HepG2 (cell line): ENCODE measurements at regions not wholly inside any gene's neighbourhood (a gene's known extent, or its start where the extent isn't known, plus 50 kb on each side); places are given as distances from the start of the nearest gene placed in this dataset.

Experiments used
- ATAC-seq: fragments of 200-7000 bp; cut with Tn5 transposase; 3 replicates; pipeline ENCODE4 v1.9.1; 2020; ENCODE audit warnings: mild to moderate bottlenecking, moderate library complexity
- BruUV-seq: library from RNA; stranded (reverse); fragments of 400-500 nt; replicated peaks from 2 replicates; lab custom pipeline; 2021; lab: Mats Ljungman, UMichigan
- CTCF ChIA-PET: fragments of 300-600 bp; formaldehyde crosslinking; extraction: SDS; loops from one replicate; lab custom pipeline; 2021; ENCODE audit warnings: low total read pairs, inconsistent platforms, low intra/inter-chr PET ratio; lab: Yijun Ruan, JAX
- POLR2A ChIA-PET: fragments of 350-600 bp; sonication (Branson Sonifier 250); formaldehyde crosslinking; loops from one replicate; lab custom pipeline; 2020; ENCODE audit warnings: antibody characterized with exemption, inconsistent platforms; lab: Yijun Ruan, JAX
- DNase-seq: peaks from one replicate; pipeline ENCODE4 v3.0.0-alpha.2; 2015; ENCODE audit warnings: low spot score
- FAIRE-seq: peaks from 3 replicates; lab custom pipeline; 2011; peaks lifted over from hg19 to GRCh38; lab: Jason Lieb, UNC
- H2AFZ ChIP-seq: one replicate; pipeline ENCODE4 v1.6.1; 2011; ENCODE audit warnings: low read length, inconsistent platforms
- H3K27ac ChIP-seq: fragments of 300-600 bp; 3 replicates; pipeline ENCODE4 v1.8.0; 2011; ENCODE audit warnings: mixed run types, mild to moderate bottlenecking, mixed read lengths, low read length, inconsistent platforms; ENCODE audit not compliant: insufficient read depth; ENCODE audit errors: extremely low read length
- H3K27me3 ChIP-seq, 2 experiments: fragments of 200-600 bp in 1 of 2; 2 replicates in 1 of 2; 3 replicates in 1 of 2; pipeline versions ENCODE4 v1.6.0 to v1.8.0; 2011; ENCODE audit warnings: low read length in 2 of 2, mild to moderate bottlenecking in 2 of 2, moderate library complexity in 2 of 2, inconsistent platforms in 1 of 2; ENCODE audit not compliant: insufficient read depth in 2 of 2, control insufficient read depth in 1 of 2
- H3K36me3 ChIP-seq, 2 experiments: fragments of 200-600 bp in 1 of 2; replicated peaks in 1 of 2; 2 replicates in 1 of 2; 3 replicates in 1 of 2; pipeline versions ENCODE4 v1.5.1 to v1.8.0; 2011; ENCODE audit warnings: low read length in 2 of 2, inconsistent platforms in 1 of 2; ENCODE audit not compliant: insufficient read depth in 2 of 2, control insufficient read depth in 1 of 2
- H3K4me1 ChIP-seq: 2 replicates; pipeline ENCODE4 v1.5.1; 2012; ENCODE audit warnings: low read length, inconsistent platforms; ENCODE audit not compliant: insufficient read depth
- H3K4me2 ChIP-seq: 2 replicates; pipeline ENCODE4 v1.6.0; 2011; ENCODE audit warnings: low read depth, low read length, inconsistent platforms
- H3K4me3 ChIP-seq, 3 experiments: fragments of 200-600 bp in 1 of 3; sonication (generic), shearing (Covaris generic) in 1 of 3; replicated peaks in 1 of 3; 2 replicates each; pipeline ENCODE4 v1.5.1; 2011 to 2016; ENCODE audit warnings: low read length in 3 of 3, inconsistent platforms in 2 of 3, low read depth in 2 of 3, mild to moderate bottlenecking in 2 of 3, control low read depth in 1 of 3, mixed read lengths in 1 of 3; ENCODE audit not compliant: insufficient read depth in 1 of 3
- H3K79me2 ChIP-seq: one replicate; pipeline ENCODE4 v1.6.1; 2011; ENCODE audit warnings: low read length, inconsistent platforms; ENCODE audit not compliant: insufficient read depth
- H3K9ac ChIP-seq: 2 replicates; pipeline ENCODE4 v1.6.0; 2011; ENCODE audit warnings: mild to moderate bottlenecking, low read depth, low read length, inconsistent platforms; ENCODE audit not compliant: insufficient read depth
- H3K9me3 ChIP-seq: 2 replicates; pipeline ENCODE4 v1.5.1; 2012; ENCODE audit warnings: mild to moderate bottlenecking, low read length
- H4K20me1 ChIP-seq: 2 replicates; pipeline ENCODE4 v1.6.0; 2011; ENCODE audit warnings: inconsistent platforms, mild to moderate bottlenecking, low read length, moderate library complexity; ENCODE audit not compliant: insufficient read depth
- DMTF1 ChIP-seq: sonication (generic); formaldehyde crosslinking; IDR thresholded peaks from 2 replicates; pipeline ENCODE4 v1.4.0; 2020; ENCODE audit warnings: mild to moderate bottlenecking, missing genetic modification reagents
- KMT2B ChIP-seq: IDR thresholded peaks from 2 replicates; pipeline ENCODE4 v1.6.1; 2016; ENCODE audit warnings: missing genetic modification reagents, missing compliant biosample characterization
- MAFF ChIP-seq: IDR thresholded peaks from 2 replicates; pipeline ENCODE4 v1.6.1; 2011; ENCODE audit warnings: low read depth, low read length, improper control_type of control experiment
- MAFK ChIP-seq, 2 experiments: IDR thresholded peaks in 1 of 2; conservative IDR thresholded peaks in 1 of 2; 2 replicates each; pipeline ENCODE4 v1.6.1; 2011; ENCODE audit warnings: improper control_type of control experiment in 2 of 2, low read length in 2 of 2
- PITX1 ChIP-seq: sonication (generic); formaldehyde crosslinking; IDR thresholded peaks from 2 replicates; pipeline ENCODE4 v1.5.1; 2020; ENCODE audit warnings: mild to moderate bottlenecking, missing genetic modification reagents
- SALL2 ChIP-seq: sonication (generic); formaldehyde crosslinking; IDR thresholded peaks from 2 replicates; pipeline ENCODE4 v1.8.1; 2023; ENCODE audit warnings: mild to moderate bottlenecking, missing genetic modification reagents, inconsistent platforms
- ZNF3 ChIP-seq: IDR thresholded peaks from 2 replicates; pipeline ENCODE4 v1.7.0; 2017; ENCODE audit warnings: inconsistent platforms
- ZNF572 ChIP-seq: sonication (generic); formaldehyde crosslinking; IDR thresholded peaks from 2 replicates; pipeline ENCODE4 v1.5.1; 2020; ENCODE audit warnings: mild to moderate bottlenecking, missing genetic modification reagents
- WGBS: methylation state at CpG from one replicate; pipeline ENCODE4 v1.1.6; 2017; ENCODE audit warnings: low lambda C conversion rate; 5-methylcytosine and 5-hydroxymethylcytosine counted together
- in situ Hi-C: cut with HindIII; loops from 2 replicates; pipeline ENCODE4 v1.10.0; 2017; ENCODE audit warnings: low pct_unique_long_range_greater_than_20kb; ENCODE audit not compliant: extremely low pct_ligation_motif_present
- intact Hi-C: fragments of 100-400 bp; cut with micrococcal nuclease; formaldehyde crosslinking; loops from one replicate; pipeline ENCODE4 v1.10.0; 2022; ENCODE audit not compliant: unreplicated experiment
- TF ChIP-seq, protein P1 (sequence below): sonication (generic); formaldehyde crosslinking; IDR thresholded peaks from 2 replicates; pipeline ENCODE4 v1.4.0; 2020; ENCODE audit warnings: mild to moderate bottlenecking, missing genetic modification reagents

DNA sequence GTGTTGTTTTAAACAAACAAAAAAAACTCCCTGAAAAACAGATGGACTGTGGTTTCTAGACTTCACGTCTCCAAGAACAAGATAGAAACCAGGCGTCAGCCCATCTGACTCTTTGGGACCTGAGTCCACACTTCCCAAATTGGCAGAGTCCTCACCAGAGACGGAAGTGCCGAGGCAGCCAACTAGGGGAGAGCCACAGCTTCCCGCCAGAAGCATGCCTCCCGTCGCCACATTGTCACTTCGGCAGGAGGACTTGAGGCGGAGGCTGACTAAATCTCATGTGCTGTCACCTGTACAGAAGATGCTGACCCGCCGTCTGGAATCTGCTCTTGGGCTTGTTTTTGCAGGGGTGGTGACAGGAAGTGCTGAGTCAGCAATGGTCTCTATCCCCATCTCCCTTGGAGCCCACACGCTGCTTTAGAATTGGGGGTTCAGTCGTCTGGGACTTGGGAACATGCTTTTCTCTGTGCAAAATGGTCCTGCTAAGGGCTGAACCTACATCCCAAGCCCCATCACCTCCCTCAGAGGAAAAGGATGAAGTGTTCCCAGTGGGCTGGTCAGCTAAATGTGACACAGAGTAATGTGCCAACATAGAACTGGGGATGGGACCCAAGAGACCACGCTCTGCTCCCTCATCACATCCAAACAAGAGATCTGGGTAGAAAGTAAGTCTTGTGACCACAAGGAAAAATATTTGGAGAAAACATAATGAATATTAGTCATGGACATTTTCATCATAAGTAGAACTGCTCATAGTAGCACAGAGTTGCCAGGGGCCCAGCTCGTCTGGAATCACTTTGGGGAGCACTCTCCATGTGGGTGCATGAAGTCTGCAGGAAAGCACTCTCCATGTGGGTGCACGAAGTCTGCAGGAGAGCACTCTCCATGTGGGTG is 152.9 kb downstream of the SNX19 start:
- no peaks in the 10 kb centered on the region for H4K20me1 ChIP-seq
- H3K36me3 ChIP-seq = no peaks in the 10 kb centered on the region
- in situ Hi-C loops (no loop called here), intact Hi-C loops (no loop called here)
- no peaks in the 10 kb centered on the region for H3K9me3 ChIP-seq
- no peak overlapping the region for H3K9ac ChIP-seq
- no peak overlapping the region for H2AFZ ChIP-seq
- H3K27me3 ChIP-seq = 0 out of 5 replicates have a peak, but pooled peaks cover 0 to 15% of the 10 kb centered on the region in 2 experiments
- H3K27ac ChIP-seq = no peak overlapping the region
- no peak overlapping the region for H3K4me3 ChIP-seq
- no peaks in the 10 kb centered on the region for H3K79me2 ChIP-seq
- ATAC-seq = no peak
- POLR2A ChIA-PET = no interaction called here
- H3K4me1 ChIP-seq = no peaks in the 10 kb centered on the region
- FAIRE-seq = no peak
- no peak overlapping the region for H3K4me2 ChIP-seq
- WGBS = 7% methylated on average over 7 of the region's 16 CpGs
- CTCF ChIA-PET = no interaction called here
- TF ChIP-seq ZNF572 (CRISPR knock-in tag) = no peak
- no peak for TF ChIP-seq DMTF1 (CRISPR knock-in tag)
- no peak for TF ChIP-seq SALL2 (CRISPR knock-in tag)
- TF ChIP-seq ZNF3 = no peak
- peak; percentile 99 for TF ChIP-seq MAFF
- TF ChIP-seq PITX1 (CRISPR knock-in tag) = no peak
- peak; percentile 97 to 99 for TF ChIP-seq MAFK (conservative IDR thresholded peaks at IDR 0.05 in 1 of 2, IDR thresholded peaks at IDR 0.05 in 1 of 2; ENCODE audit: low read length in 2 of 2)
- no peak for TF ChIP-seq KMT2B
- TF ChIP-seq, protein P1, sequence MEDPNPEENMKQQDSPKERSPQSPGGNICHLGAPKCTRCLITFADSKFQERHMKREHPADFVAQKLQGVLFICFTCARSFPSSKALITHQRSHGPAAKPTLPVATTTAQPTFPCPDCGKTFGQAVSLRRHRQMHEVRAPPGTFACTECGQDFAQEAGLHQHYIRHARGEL (CRISPR knock-in tag) = no peak
- BruUV-seq = no TSS peak
- DNase-seq = no peak
